GM19043 (cell line): ENCODE measurements at regions not wholly inside any gene's neighbourhood (a gene's known extent, or its start where the extent isn't known, plus 50 kb on each side); places are given as distances from the start of the nearest gene placed in this dataset.
"Not testable (repeated sequence)": the region's sequence is repeated elsewhere in the genome, so short reads cannot be mapped to it uniquely, and the experiment has no call there.

Source experiments
- ATAC-seq: cut with Tn5 transposase; IDR thresholded peaks from one replicate; pipeline ENCODE4 v1.9.1; 2021; ENCODE audit warnings: low read depth; ENCODE audit not compliant: unreplicated experiment

- ATAC-seq: no peak
Observed at GRCh38 chr6:56725254-56725653, 82.6 kb upstream of the DST start.

GRCh38 chr6:56724455-56724854 lies 81.8 kb upstream of the DST start:
- ATAC-seq: no peak

GRCh38 chr6:56720882-56721281 lies 78.2 kb upstream of the DST start:
- ATAC-seq: no peak

- ATAC-seq: not testable (repeated sequence)
Observed at GRCh38 chr6:56720202-56720601, 77.5 kb upstream of the DST start.

DNA sequence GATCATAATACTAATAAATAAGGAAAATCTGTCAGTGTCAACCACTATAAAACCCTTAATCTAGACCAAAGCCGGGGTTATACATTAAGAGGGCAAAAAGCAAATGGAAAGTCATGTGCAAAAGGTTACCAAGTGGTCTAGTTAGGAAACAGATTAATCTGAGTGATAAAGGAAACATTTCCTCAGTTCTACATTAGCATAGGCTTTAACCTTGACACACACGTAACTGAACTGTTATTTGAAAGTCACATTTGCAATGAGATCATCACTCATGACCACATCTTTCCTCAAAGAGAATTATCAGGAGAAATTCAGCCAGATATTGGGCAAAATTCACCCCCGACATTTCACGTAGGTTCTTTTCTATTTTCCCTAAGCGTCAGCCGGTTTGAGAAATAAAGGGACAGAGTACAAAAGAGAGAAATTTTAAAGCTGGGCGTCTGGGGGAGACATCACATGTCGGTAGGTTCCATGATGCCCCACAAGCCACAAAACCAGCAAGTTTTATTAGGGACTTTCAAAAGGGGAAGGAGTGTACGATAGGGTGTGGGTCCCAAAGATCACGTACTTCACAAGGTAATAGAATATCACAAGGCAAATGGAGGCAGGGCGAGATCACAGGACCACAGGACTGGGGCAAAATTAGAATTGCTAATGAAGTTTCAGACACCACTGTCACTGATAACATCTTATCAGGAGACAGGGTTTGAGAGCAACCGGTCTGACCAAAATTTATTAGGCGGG lies 76.8 kb upstream of the DST start:
- not testable (repeated sequence) for ATAC-seq

DNA sequence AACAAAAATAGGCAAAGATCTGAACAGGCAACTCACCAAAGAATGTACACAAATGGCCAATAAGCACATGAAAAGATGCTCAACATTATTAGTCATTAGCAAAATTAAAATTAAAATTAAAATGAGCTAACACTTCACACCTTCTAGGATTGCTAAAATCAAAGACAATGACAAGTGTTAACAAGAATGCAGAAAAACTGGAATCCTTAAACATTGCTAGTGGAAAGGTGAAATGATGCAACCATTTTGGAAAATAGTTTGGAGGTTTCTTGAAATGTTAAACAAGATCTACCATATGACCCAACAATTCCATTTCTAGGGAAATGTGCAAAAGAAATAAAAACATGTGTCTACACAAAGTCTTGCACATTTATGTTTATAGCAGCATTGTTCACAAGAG lies 75.5 kb upstream of the DST start:
- ATAC-seq: no peak

DNA sequence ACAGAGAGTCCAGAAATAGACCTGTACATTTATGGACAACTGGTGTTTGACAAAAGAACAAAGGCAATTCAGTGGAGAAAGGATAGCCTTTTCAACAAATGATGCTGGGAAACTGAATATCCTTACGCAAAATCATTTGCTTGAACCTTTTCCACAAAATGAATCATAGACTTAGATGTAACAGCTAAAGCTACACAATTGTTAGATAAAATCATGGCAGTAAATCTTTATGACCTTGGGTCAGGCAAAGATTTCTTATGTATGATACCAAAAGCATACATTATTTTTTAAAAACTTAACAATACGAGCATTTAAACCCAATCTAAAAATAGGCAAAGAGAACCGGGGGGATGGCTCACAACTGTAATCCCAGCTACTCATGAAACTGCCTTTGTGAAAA lies 73.5 kb upstream of the DST start:
- ATAC-seq: no peak

DNA sequence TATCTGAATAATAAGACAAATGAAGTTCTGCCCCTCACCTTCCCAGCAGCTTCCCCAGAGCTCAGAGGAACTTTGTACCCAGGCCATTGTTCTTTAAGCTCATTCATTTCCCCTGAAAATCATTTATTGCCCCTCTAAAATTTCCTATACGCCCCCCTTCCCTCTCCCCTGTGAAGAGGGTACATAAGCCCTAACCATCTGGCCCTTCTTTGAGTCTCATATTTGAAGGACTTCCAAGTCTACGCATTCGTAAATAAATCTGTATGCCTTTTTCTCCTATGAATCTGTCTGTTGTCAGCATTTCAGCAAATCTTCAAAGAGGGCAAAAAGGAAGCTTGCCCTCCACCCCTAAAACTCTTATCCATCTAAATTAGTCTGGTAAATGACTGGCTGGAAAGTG lies 73.1 kb upstream of the DST start:
- no peak for ATAC-seq

DNA sequence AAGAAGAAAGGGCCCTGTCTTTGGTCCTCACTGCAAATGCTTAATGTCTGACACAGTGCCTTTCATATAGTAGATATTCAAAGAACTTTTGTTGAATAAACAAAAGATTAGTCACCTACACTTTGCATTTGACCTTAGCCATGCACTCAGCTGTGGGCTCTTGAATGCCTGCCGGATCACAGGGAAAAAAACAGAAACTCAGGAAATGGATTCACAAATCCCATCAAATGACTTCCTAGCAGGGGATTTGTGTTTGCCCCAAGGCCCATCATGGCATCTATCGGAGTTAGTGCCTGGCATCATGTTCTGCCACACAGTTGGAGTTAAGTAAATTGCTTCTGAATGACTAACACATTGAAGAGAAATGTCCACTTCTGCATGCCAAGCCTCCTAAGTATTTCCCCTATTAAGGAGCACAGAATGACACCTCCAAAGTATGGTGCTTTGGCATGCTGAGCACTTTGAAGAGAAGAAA lies 72.3 kb upstream of the DST start:
- ATAC-seq: no peak

- no peak for ATAC-seq
Observed at GRCh38 chr6:56714273-56714672, 71.6 kb upstream of the DST start.

- ATAC-seq: no peak
Observed at GRCh38 chr6:56713254-56713672, 70.6 kb upstream of the DST start.

DNA sequence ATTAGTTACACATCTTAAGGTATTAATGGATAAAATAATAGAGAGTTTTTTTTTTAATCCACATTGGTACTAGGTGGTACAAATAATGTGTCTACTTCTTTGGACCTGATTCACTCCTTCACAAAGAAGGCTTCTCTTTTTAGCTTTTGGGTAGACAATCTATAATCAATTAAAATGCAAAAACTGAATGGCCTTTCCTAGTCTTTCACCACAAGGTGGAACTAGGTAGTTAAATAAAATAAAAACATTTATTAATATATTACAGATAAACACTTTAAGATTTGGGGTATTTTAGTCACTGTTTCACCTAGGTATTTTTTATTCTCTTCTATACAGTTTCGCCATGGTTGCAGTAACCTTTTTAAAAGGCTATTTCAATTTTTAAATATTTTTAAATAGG lies 68.3 kb upstream of the DST start:
- ATAC-seq: no peak

- ATAC-seq: no peak
Observed at GRCh38 chr6:56709650-56710049, 67.0 kb upstream of the DST start.

GRCh38 chr6:56708810-56709597 lies 66.3 kb upstream of the DST start:
- ATAC-seq: no peak

- ATAC-seq: no peak
Observed at GRCh38 chr6:56706981-56707726, 64.5 kb upstream of the DST start.

- no peak for ATAC-seq
Observed at GRCh38 chr6:56699066-56699654, 56.5 kb upstream of the DST start.

DNA sequence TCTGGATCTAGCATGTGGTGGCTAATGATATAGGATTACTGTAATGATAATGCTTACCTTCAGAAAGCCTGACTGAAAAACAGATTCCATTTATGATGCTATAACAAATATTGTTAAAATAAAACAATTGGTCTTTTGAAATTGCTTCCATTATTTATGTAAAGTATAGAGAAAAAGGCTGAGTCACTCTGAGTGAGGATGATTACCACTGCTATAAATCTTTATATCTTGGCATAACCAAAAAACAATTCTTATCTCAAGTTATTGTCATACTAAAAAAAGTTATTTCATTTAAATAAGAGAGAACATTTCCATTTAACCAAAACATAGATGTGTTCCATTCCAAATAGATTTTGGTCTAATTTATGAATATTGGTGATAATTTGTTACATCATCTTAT lies 53.0 kb upstream of the DST start:
- no peak for ATAC-seq

GRCh38 chr6:56694002-56694401 lies 51.3 kb upstream of the DST start:
- ATAC-seq: no peak

DNA sequence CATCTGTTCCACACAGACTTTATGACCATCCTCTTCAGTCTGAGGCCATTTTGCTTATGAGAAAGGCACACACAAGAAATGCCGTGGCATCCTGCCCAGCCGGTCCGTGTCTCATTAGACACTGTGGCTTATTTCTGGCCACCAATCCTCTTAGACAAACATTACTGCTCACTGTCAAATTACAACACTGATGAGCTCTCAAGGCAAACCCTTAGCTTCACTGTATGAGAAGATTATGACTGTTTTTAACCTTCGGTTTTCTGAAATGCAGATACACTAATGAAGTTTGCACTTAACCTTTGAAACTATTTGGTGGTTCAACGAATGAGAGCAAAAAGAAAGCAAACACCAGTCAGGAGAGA lies 50.5 kb upstream of the DST start:
- no peak for ATAC-seq

- no peak for ATAC-seq
Observed at GRCh38 chr6:56692523-56693245, 50.0 kb upstream of the DST start.
